ENCODE measurements at regions not wholly inside any gene's neighbourhood (a gene's known extent, or its start where the extent isn't known, plus 50 kb on each side); places are given as distances from the start of the nearest gene placed in this dataset.

DNA sequence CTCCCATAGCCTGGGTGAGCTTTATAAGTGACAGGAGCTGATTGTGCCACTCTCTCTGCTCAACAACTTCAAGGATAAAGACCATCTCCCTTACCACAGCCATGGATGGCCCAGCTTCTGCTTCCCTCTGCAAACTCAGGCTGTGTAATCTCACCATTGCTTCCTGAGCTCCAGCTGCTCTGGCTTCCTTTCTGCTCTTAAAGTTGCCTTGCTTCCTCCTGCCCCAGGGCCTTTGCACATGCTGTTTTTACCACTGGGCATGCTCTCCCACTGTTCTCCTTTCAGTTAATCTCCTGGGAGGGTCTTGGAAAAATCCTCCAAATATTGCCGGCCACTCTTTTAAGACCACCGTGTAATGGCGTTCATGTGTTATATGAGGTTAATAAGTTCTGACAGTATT is 265.1 kb upstream of the C16orf82 start:
- no peak for TF ChIP-seq POLR2A (IDR thresholded peaks at IDR 0.05)
- TF ChIP-seq, protein P1, sequence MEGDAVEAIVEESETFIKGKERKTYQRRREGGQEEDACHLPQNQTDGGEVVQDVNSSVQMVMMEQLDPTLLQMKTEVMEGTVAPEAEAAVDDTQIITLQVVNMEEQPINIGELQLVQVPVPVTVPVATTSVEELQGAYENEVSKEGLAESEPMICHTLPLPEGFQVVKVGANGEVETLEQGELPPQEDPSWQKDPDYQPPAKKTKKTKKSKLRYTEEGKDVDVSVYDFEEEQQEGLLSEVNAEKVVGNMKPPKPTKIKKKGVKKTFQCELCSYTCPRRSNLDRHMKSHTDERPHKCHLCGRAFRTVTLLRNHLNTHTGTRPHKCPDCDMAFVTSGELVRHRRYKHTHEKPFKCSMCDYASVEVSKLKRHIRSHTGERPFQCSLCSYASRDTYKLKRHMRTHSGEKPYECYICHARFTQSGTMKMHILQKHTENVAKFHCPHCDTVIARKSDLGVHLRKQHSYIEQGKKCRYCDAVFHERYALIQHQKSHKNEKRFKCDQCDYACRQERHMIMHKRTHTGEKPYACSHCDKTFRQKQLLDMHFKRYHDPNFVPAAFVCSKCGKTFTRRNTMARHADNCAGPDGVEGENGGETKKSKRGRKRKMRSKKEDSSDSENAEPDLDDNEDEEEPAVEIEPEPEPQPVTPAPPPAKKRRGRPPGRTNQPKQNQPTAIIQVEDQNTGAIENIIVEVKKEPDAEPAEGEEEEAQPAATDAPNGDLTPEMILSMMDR (IDR thresholded peaks at IDR 0.05), result no peak
